HL-60 (cell line): ENCODE measurements at regions not wholly inside any gene's neighbourhood (a gene's known extent, or its start where the extent isn't known, plus 50 kb on each side); places are given as distances from the start of the nearest gene placed in this dataset.

Source experiments
- DNase-seq, 2 experiments: peaks; one replicate each; pipeline ENCODE4 v3.0.0-alpha.2; 2010 to 2020; ENCODE audit warnings: low read depth in 1 of 2, low spot score in 1 of 2
- H3K27ac ChIP-seq: fragments of 250-450 bp; sonication (Bioruptor Pico); replicated peaks from 2 replicates; pipeline ENCODE4 v1.5.1; 2020; ENCODE audit warnings: mild to moderate bottlenecking, moderate library complexity
- H3K27me3 ChIP-seq: fragments of 250-450 bp; sonication (Bioruptor Pico); 2 replicates; pipeline ENCODE4 v1.5.1; 2021; ENCODE audit warnings: mild to moderate bottlenecking, moderate library complexity; ENCODE audit not compliant: insufficient read depth, poor library complexity, severe bottlenecking
- H3K4me3 ChIP-seq: replicated peaks from 2 replicates; pipeline ENCODE4 v1.5.1; 2011; ENCODE audit warnings: mild to moderate bottlenecking, control low read depth, low read length; ENCODE audit not compliant: insufficient read depth
- CTCF ChIP-seq: IDR thresholded peaks from one replicate; pipeline ENCODE4 v1.5.1; 2011; ENCODE audit warnings: low read length, control low read depth, inconsistent platforms; ENCODE audit not compliant: insufficient read depth
- GABPA ChIP-seq: IDR thresholded peaks from 2 replicates; pipeline ENCODE4 v1.6.1; 2012; ENCODE audit warnings: low read depth
- POLR2AphosphoS5 ChIP-seq: IDR thresholded peaks from 2 replicates; pipeline ENCODE4 v1.6.1; 2012; ENCODE audit warnings: low read depth
- SPI1 ChIP-seq: IDR thresholded peaks from 2 replicates; pipeline ENCODE4 v1.6.1; 2012; ENCODE audit warnings: low read depth, mild to moderate bottlenecking, borderline replicate concordance
- TF ChIP-seq, protein P1 (sequence below): IDR thresholded peaks from 2 replicates; pipeline ENCODE4 v1.6.1; 2012; ENCODE audit warnings: low read depth; ENCODE audit not compliant: insufficient replicate concordance

DNA sequence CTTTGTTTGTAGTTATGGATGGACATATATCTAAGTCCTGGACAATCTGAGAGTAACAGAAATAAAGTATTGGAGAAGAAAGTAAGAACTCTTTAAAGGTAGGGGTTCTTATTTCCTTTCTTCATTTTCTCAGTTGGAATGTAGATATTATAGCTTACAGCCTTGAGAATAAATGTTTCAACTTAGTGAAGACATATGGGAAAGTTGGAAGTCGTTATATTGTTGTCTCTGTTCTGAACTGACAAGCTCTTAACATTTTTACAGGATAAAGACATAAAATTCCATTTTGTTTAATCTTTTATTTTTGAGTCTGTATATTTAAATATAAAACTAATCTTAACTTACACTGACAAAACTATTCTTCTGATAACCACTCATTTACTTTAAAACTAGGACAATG lies 2187.5 kb upstream of the ACO1 start:
- H3K27me3 ChIP-seq: no peaks in the 10 kb centered on the region
- no peak overlapping the region for H3K27ac ChIP-seq
- DNase-seq: no peak
- TF ChIP-seq CTCF: no peak
- TF ChIP-seq, protein P1, sequence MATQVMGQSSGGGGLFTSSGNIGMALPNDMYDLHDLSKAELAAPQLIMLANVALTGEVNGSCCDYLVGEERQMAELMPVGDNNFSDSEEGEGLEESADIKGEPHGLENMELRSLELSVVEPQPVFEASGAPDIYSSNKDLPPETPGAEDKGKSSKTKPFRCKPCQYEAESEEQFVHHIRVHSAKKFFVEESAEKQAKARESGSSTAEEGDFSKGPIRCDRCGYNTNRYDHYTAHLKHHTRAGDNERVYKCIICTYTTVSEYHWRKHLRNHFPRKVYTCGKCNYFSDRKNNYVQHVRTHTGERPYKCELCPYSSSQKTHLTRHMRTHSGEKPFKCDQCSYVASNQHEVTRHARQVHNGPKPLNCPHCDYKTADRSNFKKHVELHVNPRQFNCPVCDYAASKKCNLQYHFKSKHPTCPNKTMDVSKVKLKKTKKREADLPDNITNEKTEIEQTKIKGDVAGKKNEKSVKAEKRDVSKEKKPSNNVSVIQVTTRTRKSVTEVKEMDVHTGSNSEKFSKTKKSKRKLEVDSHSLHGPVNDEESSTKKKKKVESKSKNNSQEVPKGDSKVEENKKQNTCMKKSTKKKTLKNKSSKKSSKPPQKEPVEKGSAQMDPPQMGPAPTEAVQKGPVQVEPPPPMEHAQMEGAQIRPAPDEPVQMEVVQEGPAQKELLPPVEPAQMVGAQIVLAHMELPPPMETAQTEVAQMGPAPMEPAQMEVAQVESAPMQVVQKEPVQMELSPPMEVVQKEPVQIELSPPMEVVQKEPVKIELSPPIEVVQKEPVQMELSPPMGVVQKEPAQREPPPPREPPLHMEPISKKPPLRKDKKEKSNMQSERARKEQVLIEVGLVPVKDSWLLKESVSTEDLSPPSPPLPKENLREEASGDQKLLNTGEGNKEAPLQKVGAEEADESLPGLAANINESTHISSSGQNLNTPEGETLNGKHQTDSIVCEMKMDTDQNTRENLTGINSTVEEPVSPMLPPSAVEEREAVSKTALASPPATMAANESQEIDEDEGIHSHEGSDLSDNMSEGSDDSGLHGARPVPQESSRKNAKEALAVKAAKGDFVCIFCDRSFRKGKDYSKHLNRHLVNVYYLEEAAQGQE: no peak
- TF ChIP-seq POLR2AphosphoS5: no peak
- TF ChIP-seq GABPA: no peak
- TF ChIP-seq SPI1: no peak
- H3K4me3 ChIP-seq: no peak overlapping the region

DNA sequence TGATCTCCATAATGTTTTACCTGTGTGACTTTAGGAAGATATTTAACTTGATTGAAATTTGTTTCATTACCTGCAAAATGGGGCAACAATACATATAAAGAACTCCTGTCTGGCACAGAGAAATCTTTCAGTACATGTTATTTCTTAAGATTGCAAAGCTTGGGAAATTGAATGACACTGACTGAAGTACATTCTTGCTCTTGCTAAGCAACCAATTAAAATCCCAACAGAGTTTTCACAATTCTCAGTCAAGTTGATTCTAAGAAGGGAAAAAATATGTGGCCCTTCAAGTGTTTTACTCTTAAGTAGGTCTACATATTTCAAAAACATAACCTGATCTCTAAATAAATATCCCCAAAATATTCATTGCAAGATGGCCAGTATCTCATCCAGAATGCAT lies 2187.0 kb upstream of the ACO1 start:
- Histone ChIP-seq H3K27ac (no peak overlapping the region), H3K4me3 (no peak overlapping the region), H3K27me3 (no peaks in the 10 kb centered on the region)
- TF ChIP-seq GABPA: no peak
- no peak for DNase-seq

GRCh38 chr9:30197954-30198353 lies 2186.5 kb upstream of the ACO1 start:
- no peak overlapping the region for H3K4me3 ChIP-seq
- no peaks in the 10 kb centered on the region for H3K27me3 ChIP-seq
- no peak for DNase-seq
- TF ChIP-seq SPI1 (no peak), CTCF (no peak), POLR2AphosphoS5 (no peak), GABPA (no peak)
- TF ChIP-seq, protein P1: no peak
- no peak overlapping the region for H3K27ac ChIP-seq

DNA sequence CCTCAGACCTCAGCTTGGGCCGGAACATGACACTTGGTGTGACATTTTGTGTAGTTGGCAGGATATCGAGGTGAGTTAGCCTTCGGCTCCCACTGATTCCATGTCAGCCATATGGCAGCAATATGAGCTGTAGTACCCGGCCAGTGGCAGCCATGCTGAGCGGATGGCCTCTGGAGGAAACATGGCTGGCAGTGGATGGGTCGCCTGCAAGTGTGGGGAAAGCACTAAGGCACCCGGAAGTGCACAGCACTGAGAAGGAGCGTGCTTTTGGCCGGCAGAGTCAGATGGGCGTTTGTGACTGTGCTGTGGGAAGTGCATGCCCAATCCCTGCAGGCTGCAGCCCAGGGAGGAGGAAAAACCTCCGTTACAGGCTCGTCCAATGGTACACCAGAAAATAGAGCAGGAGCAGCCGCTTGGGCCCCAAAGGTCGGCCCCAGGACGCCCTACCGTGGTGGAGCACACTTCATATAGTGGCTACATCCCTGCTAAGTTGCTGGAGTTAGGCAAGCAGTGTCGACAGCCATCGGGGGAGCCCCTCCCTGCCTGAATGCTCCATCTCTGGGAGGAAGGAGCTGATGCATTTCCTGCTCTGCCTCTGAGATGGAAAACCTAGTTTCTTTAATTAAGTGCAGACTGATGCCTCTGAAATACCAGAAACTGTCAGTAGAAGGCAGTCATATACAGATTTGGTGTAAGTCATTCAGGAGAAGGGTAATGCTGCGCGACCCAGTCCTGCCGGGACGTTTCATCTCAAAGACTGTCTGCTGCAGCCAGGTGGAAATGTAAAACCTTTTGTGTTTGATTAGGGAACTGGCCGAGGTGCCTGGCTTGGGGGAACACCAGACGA lies 2185.8 kb upstream of the ACO1 start:
- no peaks in the 10 kb centered on the region for H3K27me3 ChIP-seq
- no peak for DNase-seq
- no peak overlapping the region for H3K27ac ChIP-seq
- H3K4me3 ChIP-seq: no peak overlapping the region
- TF ChIP-seq, protein P1: no peak
- no peak for TF ChIP-seq GABPA
- TF ChIP-seq CTCF: no peak
- no peak for TF ChIP-seq SPI1
- no peak for TF ChIP-seq POLR2AphosphoS5
